ENCODE measurements at regions not wholly inside any gene's neighbourhood (a gene's known extent, or its start where the extent isn't known, plus 50 kb on each side); places are given as distances from the start of the nearest gene placed in this dataset.

DNA sequence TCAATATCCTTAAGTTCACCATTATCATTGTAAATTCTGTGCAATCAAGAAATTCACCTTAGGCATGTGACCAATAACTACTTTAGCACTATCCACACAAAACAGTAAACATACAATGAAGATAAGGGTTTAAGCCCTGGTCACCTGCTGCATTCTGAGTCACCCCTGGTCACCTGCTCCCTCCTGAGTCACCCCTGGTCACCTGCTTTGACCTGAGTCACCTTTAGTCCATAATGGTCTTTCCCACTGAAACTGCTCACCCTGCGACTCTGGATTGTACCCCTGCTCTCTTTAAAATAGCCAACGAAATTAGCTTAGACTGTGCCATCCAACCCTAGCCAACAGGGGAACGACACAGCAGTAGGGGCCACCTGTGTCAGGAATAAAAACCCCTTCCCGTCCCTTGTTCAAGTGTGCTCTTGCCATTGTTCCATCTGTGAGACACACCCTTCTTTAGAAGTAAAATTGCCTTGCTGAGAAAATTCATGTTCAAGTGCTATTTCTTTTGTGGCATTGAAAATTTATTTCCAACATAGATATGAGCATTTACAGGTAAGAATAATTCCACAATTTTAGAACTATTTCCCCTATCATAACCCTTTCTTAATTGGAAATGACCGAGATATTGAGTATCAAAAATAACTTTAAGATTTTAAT, 902.8 kb downstream of the DSC3 start:
- ChIA-PET CTCF (no interaction called here), POLR2A (no interaction called here)
- no peak overlapping the region for H3K27ac ChIP-seq (ENCODE audit: low read depth, low read length)
- no peak overlapping the region for H3K4me3 ChIP-seq (ENCODE audit: low read depth, low read length)
- no peaks in the 10 kb centered on the region for H3K27me3 ChIP-seq (ENCODE audit: control insufficient read depth, insufficient read depth, low read length)
- TF ChIP-seq, protein P1, sequence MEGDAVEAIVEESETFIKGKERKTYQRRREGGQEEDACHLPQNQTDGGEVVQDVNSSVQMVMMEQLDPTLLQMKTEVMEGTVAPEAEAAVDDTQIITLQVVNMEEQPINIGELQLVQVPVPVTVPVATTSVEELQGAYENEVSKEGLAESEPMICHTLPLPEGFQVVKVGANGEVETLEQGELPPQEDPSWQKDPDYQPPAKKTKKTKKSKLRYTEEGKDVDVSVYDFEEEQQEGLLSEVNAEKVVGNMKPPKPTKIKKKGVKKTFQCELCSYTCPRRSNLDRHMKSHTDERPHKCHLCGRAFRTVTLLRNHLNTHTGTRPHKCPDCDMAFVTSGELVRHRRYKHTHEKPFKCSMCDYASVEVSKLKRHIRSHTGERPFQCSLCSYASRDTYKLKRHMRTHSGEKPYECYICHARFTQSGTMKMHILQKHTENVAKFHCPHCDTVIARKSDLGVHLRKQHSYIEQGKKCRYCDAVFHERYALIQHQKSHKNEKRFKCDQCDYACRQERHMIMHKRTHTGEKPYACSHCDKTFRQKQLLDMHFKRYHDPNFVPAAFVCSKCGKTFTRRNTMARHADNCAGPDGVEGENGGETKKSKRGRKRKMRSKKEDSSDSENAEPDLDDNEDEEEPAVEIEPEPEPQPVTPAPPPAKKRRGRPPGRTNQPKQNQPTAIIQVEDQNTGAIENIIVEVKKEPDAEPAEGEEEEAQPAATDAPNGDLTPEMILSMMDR (IDR thresholded peaks at IDR 0.05; ENCODE audit: low read depth, low read length), result no peak
- peaks cover 23% of the 10 kb centered on the region for H3K9me3 ChIP-seq (ENCODE audit: control insufficient read depth, insufficient read depth, low read length)
- no peak for DNase-seq (ENCODE audit: low read depth, low spot score)

DNA sequence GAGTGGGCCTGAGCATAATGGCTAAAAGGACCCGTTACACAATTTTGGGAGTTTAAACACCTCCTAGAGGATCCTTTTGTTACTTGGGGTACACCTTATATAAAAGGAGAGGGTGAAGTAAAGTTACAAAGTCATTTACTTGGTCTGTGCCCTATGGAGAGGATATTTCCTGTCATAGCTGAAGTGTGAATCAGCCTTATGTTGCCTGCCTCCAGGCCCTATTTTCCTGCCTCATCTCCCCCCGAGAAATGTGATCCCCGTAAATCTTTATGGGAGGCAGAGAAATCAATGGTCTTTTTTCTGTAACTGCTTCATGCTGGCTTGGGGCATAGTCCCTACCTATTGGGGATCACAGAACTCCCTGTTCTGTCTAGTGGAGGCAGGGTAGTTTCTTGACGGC, 906.6 kb downstream of the DSC3 start:
- Histone ChIP-seq H3K27me3 (ENCODE audit: control insufficient read depth, insufficient read depth, low read length) (no peaks in the 10 kb centered on the region), H3K9me3 (ENCODE audit: control insufficient read depth, insufficient read depth, low read length) (peaks cover 17% of the 10 kb centered on the region), H3K27ac (ENCODE audit: low read depth, low read length) (no peak overlapping the region), H3K4me3 (ENCODE audit: low read depth, low read length) (no peak overlapping the region)
- ChIA-PET POLR2A (no interaction called here), CTCF (no interaction called here)
- no peak for DNase-seq (ENCODE audit: low read depth, low spot score)
- TF ChIP-seq, protein P1 (IDR thresholded peaks at IDR 0.05; ENCODE audit: low read depth, low read length), result no peak

DNA sequence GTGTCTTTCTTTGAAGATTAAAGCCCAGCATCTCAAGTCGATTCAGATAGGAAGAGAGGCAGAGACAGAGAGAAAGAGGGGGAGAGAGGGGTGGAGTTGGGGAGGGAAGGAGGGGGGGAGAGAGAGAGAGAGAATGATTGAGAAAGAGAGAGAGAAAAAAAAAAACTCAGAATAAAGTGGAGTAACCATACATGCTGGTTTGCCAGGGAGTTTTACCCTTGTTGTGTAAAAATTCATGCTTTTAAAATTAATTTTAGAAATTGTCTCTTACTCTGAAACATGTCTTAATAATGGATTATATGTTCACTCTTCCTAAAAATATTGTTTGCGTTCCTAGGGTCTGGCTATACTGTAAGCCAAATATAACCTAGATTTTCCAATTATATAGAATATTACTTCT, 908.5 kb downstream of the DSC3 start:
- Histone ChIP-seq H3K9me3 (ENCODE audit: control insufficient read depth, insufficient read depth, low read length) (peaks cover 16% of the 10 kb centered on the region), H3K27me3 (ENCODE audit: control insufficient read depth, insufficient read depth, low read length) (no peaks in the 10 kb centered on the region), H3K4me3 (ENCODE audit: low read depth, low read length) (no peak overlapping the region), H3K27ac (ENCODE audit: low read depth, low read length) (no peak overlapping the region)
- ChIA-PET POLR2A (no interaction called here), CTCF (no interaction called here)
- TF ChIP-seq, protein P1 (IDR thresholded peaks at IDR 0.05; ENCODE audit: low read depth, low read length), result no peak
- no peak for DNase-seq (ENCODE audit: low read depth, low spot score)

DNA sequence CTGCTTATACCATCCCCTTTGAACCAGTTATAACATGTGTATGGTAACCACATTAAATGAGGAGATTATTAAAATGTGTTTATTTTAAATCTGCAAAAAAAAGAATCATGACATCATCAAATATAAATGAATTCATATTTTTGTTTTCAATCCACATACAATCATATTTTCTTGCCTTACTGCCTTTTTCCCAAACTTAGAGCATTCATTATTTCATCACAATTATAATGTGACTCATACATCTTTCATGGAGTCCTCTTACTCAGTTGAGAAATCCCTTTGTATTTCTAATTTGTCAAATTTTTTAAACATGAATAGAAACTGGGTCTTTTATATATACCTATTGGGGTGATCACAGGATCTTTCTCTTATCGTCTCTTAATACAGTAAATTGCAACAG, 909.6 kb downstream of the DSC3 start:
- TF ChIP-seq, protein P1 (IDR thresholded peaks at IDR 0.05; ENCODE audit: low read depth, low read length), result no peak
- Histone ChIP-seq H3K27me3 (ENCODE audit: control insufficient read depth, insufficient read depth, low read length) (no peaks in the 10 kb centered on the region), H3K9me3 (ENCODE audit: control insufficient read depth, insufficient read depth, low read length) (peaks cover 14% of the 10 kb centered on the region), H3K4me3 (ENCODE audit: low read depth, low read length) (no peak overlapping the region), H3K27ac (ENCODE audit: low read depth, low read length) (no peak overlapping the region)
- ChIA-PET CTCF (no interaction called here), POLR2A (no interaction called here)
- DNase-seq (ENCODE audit: low read depth, low spot score), result no peak

DNA sequence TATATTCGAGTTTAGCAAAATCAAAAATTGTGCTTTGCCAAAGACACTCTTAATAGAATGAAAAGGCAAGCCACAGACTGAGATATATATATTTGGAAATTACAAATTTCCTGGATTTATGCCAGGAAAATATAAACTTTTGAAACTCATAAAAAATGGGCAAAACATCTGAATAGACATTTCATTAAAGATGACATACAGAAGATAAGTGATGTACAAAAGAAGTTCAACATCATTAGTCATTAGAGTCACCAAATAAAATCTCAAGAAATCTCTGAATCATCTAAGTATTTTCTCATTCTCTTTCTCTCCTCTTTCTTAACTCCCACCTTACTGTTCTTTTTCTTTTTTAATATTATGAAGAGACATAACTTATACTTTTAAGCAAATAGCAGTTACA, 921.1 kb downstream of the DSC3 start:
- CTCF ChIA-PET, result no interaction called here
- TF ChIP-seq, protein P1 (IDR thresholded peaks at IDR 0.05; ENCODE audit: low read depth, low read length), result no peak
- peaks cover 2% of the 10 kb centered on the region; the same call in 1 of the 2 replicates for H3K9me3 ChIP-seq (ENCODE audit: control insufficient read depth, insufficient read depth, low read length)
- no peaks in the 10 kb centered on the region for H3K27me3 ChIP-seq (ENCODE audit: control insufficient read depth, insufficient read depth, low read length)
- POLR2A ChIA-PET, result no interaction called here
- no peak for DNase-seq (ENCODE audit: low read depth, low spot score)
- no peak overlapping the region for H3K27ac ChIP-seq (ENCODE audit: low read depth, low read length)
- H3K4me3 ChIP-seq (ENCODE audit: low read depth, low read length), result no peak overlapping the region

Measured in AG04450 (cell line).